Upper lobe of right lung (tissue), 1 donor: ENCODE measurements at regions not wholly inside any gene's neighbourhood (a gene's known extent, or its start where the extent isn't known, plus 50 kb on each side); places are given as distances from the start of the nearest gene placed in this dataset.

Experiments
- ATAC-seq: fragments of 200-7000 bp; cut with Tn5 transposase; one replicate; pipeline ENCODE4 v1.9.1; 2020; ENCODE audit warnings: mild to moderate bottlenecking, moderate library complexity
- DNase-seq: peaks from one replicate; pipeline ENCODE4 v3.0.0-alpha.2; 2020
- H3K27ac ChIP-seq: fragments of 200-600 bp; one replicate; pipeline ENCODE4 v1.8.0; 2022
- H3K27me3 ChIP-seq: fragments of 200-600 bp; one replicate; pipeline ENCODE4 v1.8.0; 2022; ENCODE audit warnings: mild to moderate bottlenecking
- H3K36me3 ChIP-seq: fragments of 200-600 bp; one replicate; pipeline ENCODE4 v1.8.0; 2022
- H3K4me1 ChIP-seq: fragments of 200-600 bp; one replicate; pipeline ENCODE4 v1.8.0; 2022
- H3K4me3 ChIP-seq: fragments of 200-600 bp; one replicate; pipeline ENCODE4 v1.8.0; 2022; ENCODE audit warnings: mild to moderate bottlenecking
- H3K9me3 ChIP-seq: fragments of 200-600 bp; one replicate; pipeline ENCODE4 v1.8.0; 2022
- CTCF ChIP-seq: fragments of 200-600 bp; IDR thresholded peaks from one replicate; pipeline ENCODE4 v1.8.0; 2022; ENCODE audit warnings: antibody characterized with exemption
- intact Hi-C: fragments of 100-400 bp; cut with DNase I; formaldehyde crosslinking; loops from one replicate; pipeline ENCODE4 v1.11.0; 2022
- donor health status: DM: no; HTN: yes; CAD: no; lungs with severe emphysema.

DNA sequence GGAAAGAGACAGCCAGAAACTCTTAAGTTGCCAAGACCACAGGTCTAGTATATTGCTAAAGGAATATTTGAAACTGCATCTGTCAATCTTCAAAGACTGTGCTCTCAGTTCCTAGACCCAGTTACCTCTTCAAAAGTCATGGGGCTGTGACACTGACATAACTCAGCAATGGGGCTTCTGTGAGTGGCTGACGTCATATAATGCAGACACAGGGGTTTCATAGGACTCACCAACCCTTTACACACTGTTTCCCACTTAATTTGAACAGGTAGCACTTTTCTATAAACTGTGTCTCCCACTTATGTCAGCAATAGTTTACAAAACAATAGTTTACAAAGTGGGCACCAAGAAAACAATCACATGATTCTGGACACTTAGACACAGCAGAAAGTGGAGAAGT, 158.4 kb downstream of the GALC start:
- ATAC-seq = no peak
- Histone ChIP-seq H3K36me3 (no peaks in the 10 kb centered on the region), H3K4me3 (no peak overlapping the region), H3K27me3 (no peaks in the 10 kb centered on the region), H3K4me1 (no peaks in the 10 kb centered on the region), H3K9me3 (no peaks in the 10 kb centered on the region), H3K27ac (no peak overlapping the region)
- DNase-seq = no peak
- intact Hi-C loops = no loop called here
- no peak for TF ChIP-seq CTCF

GRCh38 chr14:87833026-87833425, 160.0 kb downstream of the GALC start:
- Histone ChIP-seq H3K27me3 (no peaks in the 10 kb centered on the region), H3K4me3 (no peak overlapping the region), H3K36me3 (no peaks in the 10 kb centered on the region), H3K27ac (no peak overlapping the region), H3K4me1 (no peaks in the 10 kb centered on the region), H3K9me3 (no peaks in the 10 kb centered on the region)
- DNase-seq (no peak), ATAC-seq (no peak)
- no peak for TF ChIP-seq CTCF
- intact Hi-C loops = no loop called here

- no peak for ATAC-seq
- no peak for TF ChIP-seq CTCF
- H3K27me3 ChIP-seq = no peaks in the 10 kb centered on the region
- no peaks in the 10 kb centered on the region for H3K36me3 ChIP-seq
- H3K27ac ChIP-seq = no peak overlapping the region
- intact Hi-C loops = no loop called here
- no peaks in the 10 kb centered on the region for H3K9me3 ChIP-seq
- H3K4me3 ChIP-seq = no peak overlapping the region
- no peaks in the 10 kb centered on the region for H3K4me1 ChIP-seq
- DNase-seq = no peak
Observed at GRCh38 chr14:87830443-87831096, 162.4 kb downstream of the GALC start.

DNA sequence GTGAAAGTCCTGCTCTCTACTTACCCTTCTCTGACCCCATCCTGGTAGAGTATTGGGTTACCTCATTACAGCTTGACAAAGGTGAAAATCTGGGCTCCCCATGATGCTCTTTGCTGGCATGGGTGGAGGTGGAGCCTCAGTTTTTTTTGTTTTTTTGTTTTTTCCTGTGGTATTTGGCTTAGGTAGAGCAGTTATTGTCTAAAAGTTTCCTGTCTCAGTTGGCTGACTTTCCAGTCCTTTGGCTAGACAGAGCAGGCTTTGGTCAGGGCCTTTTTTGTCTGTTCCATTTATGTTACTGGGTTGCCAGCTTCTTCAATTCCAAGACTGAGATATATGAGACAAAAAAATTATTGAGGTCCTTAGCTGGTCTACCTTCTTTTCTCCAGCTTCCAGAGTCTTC, 163.4 kb downstream of the GALC start:
- Histone ChIP-seq H3K27me3 (no peaks in the 10 kb centered on the region), H3K4me1 (no peaks in the 10 kb centered on the region), H3K9me3 (no peaks in the 10 kb centered on the region), H3K4me3 (no peak overlapping the region), H3K36me3 (no peaks in the 10 kb centered on the region), H3K27ac (no peak overlapping the region)
- intact Hi-C loops = no loop called here
- DNase-seq = no peak
- no peak for TF ChIP-seq CTCF
- ATAC-seq = no peak

GRCh38 chr14:87824266-87824665, 168.7 kb downstream of the GALC start:
- TF ChIP-seq CTCF = no peak
- ATAC-seq (no peak), DNase-seq (no peak)
- Histone ChIP-seq H3K4me1 (no peaks in the 10 kb centered on the region), H3K27ac (no peak overlapping the region), H3K4me3 (no peak overlapping the region), H3K27me3 (no peaks in the 10 kb centered on the region), H3K9me3 (no peaks in the 10 kb centered on the region), H3K36me3 (no peaks in the 10 kb centered on the region)
- intact Hi-C loops = no loop called here

- TF ChIP-seq CTCF = no peak
- no peak for ATAC-seq
- intact Hi-C loops = no loop called here
Observed at GRCh38 chr14:87816416-87816815, 176.6 kb downstream of the GALC start.

More at GRCh38 chr14:87816416-87816815, 176.6 kb downstream of the GALC start:
- H3K27me3 ChIP-seq = no peaks in the 10 kb centered on the region
- H3K4me3 ChIP-seq = no peak overlapping the region
- no peaks in the 10 kb centered on the region for H3K4me1 ChIP-seq
- H3K36me3 ChIP-seq = no peaks in the 10 kb centered on the region
- H3K9me3 ChIP-seq = no peaks in the 10 kb centered on the region
- no peak for DNase-seq
- no peak overlapping the region for H3K27ac ChIP-seq
